ENCODE measurements at regions not wholly inside any gene's neighbourhood (a gene's known extent, or its start where the extent isn't known, plus 50 kb on each side); places are given as distances from the start of the nearest gene placed in this dataset.

DNA sequence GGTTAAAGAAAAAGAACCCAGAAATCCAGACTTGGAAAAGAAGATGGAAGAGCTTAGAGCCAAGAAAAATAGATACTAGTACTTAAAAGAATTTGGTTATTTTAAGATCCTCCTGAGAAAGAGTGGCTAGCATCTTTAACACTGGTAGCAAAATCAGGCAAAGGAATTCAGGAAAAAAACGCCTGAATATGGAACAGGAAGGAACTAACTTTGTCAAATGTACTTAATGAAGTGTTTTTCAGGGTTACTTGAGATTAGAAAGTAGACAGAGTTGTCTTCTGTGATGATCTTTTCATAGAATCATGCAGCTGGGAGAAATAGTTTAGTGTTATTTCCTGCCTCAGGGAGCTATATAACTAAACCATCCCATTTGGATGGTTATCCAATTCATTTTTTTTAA is 50.8 kb upstream of the SASH1 start:
- in situ Hi-C loops (cut with HindIII; ENCODE audit: low sequenced_read_pairs), result no loop called here
- H3K4me3 ChIP-seq (ENCODE audit: low read depth, low read length), result no peak overlapping the region
- TF ChIP-seq, protein P1, sequence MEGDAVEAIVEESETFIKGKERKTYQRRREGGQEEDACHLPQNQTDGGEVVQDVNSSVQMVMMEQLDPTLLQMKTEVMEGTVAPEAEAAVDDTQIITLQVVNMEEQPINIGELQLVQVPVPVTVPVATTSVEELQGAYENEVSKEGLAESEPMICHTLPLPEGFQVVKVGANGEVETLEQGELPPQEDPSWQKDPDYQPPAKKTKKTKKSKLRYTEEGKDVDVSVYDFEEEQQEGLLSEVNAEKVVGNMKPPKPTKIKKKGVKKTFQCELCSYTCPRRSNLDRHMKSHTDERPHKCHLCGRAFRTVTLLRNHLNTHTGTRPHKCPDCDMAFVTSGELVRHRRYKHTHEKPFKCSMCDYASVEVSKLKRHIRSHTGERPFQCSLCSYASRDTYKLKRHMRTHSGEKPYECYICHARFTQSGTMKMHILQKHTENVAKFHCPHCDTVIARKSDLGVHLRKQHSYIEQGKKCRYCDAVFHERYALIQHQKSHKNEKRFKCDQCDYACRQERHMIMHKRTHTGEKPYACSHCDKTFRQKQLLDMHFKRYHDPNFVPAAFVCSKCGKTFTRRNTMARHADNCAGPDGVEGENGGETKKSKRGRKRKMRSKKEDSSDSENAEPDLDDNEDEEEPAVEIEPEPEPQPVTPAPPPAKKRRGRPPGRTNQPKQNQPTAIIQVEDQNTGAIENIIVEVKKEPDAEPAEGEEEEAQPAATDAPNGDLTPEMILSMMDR (IDR thresholded peaks at IDR 0.05; ENCODE audit: low read depth, low read length), result no peak
- no peak for DNase-seq (ENCODE audit: low read depth, low spot score)

Data from astrocyte of the spinal cord (primary cell).